RWPE2 (cell line): ENCODE measurements at regions not wholly inside any gene's neighbourhood (a gene's known extent, or its start where the extent isn't known, plus 50 kb on each side); places are given as distances from the start of the nearest gene placed in this dataset.

Experiments used
- ATAC-seq: fragments of 200-7000 bp; cut with Tn5 transposase; 3 replicates; pipeline ENCODE4 v1.9.1; 2021; ENCODE audit warnings: low read depth
- DNase-seq: peaks from one replicate; pipeline ENCODE4 v3.0.0-alpha.2; 2020; ENCODE audit warnings: low spot score
- H3K27ac ChIP-seq: fragments of 450-650 bp; 2 replicates; pipeline ENCODE4 v1.5.1; 2017; ENCODE audit warnings: mild to moderate bottlenecking; ENCODE audit not compliant: poor library complexity, severe bottlenecking
- H3K27me3 ChIP-seq: fragments of 250-450 bp; sonication (Bioruptor Pico); 2 replicates; pipeline ENCODE4 v1.5.1; 2021; ENCODE audit warnings: mild to moderate bottlenecking, moderate library complexity; ENCODE audit not compliant: insufficient read depth, poor library complexity, severe bottlenecking
- H3K36me3 ChIP-seq: fragments of 250-450 bp; sonication (Bioruptor Pico); 2 replicates; pipeline ENCODE4 v1.5.1; 2020; ENCODE audit warnings: low read depth, mild to moderate bottlenecking, moderate library complexity
- H3K4me1 ChIP-seq: fragments of 250-450 bp; sonication (Bioruptor Pico); 2 replicates; pipeline ENCODE4 v1.5.1; 2021; ENCODE audit warnings: mild to moderate bottlenecking, moderate library complexity; ENCODE audit not compliant: insufficient read depth, poor library complexity, severe bottlenecking
- H3K4me3 ChIP-seq: fragments of 250-450 bp; sonication (Bioruptor Pico); 2 replicates; pipeline ENCODE4 v1.5.1; 2021; ENCODE audit warnings: mild to moderate bottlenecking, moderate library complexity; ENCODE audit not compliant: severe bottlenecking
- H3K9me3 ChIP-seq: fragments of 250-450 bp; sonication (Bioruptor Pico); 2 replicates; pipeline ENCODE4 v1.5.1; 2021; ENCODE audit warnings: mild to moderate bottlenecking, moderate library complexity; ENCODE audit not compliant: severe bottlenecking
- CTCF ChIP-seq: fragments of 450-650 bp; IDR thresholded peaks from one replicate; pipeline ENCODE4 v1.5.1; 2017; ENCODE audit warnings: mild to moderate bottlenecking, moderate library complexity; ENCODE audit not compliant: poor library complexity, severe bottlenecking

- Histone ChIP-seq H3K27me3 (no peaks in the 10 kb centered on the region), H3K9me3 (no peaks in the 10 kb centered on the region), H3K27ac (no peak overlapping the region), H3K36me3 (no peaks in the 10 kb centered on the region), H3K4me1 (no peaks in the 10 kb centered on the region), H3K4me3 (no peak overlapping the region)
- ATAC-seq = no peak
- TF ChIP-seq CTCF = no peak
- DNase-seq = no peak
These were observed 265.9 kb downstream of the GLRX3 start for GRCh38 chr10:130401860-130402765.

- no peaks in the 10 kb centered on the region for H3K9me3 ChIP-seq
- H3K4me3 ChIP-seq = no peak overlapping the region
- TF ChIP-seq CTCF = no peak
- H3K27ac ChIP-seq = no peak overlapping the region
- no peaks in the 10 kb centered on the region for H3K27me3 ChIP-seq
- DNase-seq (no peak), ATAC-seq (no peak)
- no peaks in the 10 kb centered on the region for H3K4me1 ChIP-seq
- no peaks in the 10 kb centered on the region for H3K36me3 ChIP-seq
These were observed 267.2 kb downstream of the GLRX3 start for GRCh38 chr10:130403153-130404075.

GRCh38 chr10:130404476-130405055, 268.4 kb downstream of the GLRX3 start:
- TF ChIP-seq CTCF = no peak
- no peak for ATAC-seq
- Histone ChIP-seq H3K4me3 (no peak overlapping the region), H3K36me3 (no peaks in the 10 kb centered on the region), H3K27me3 (no peaks in the 10 kb centered on the region), H3K27ac (no peak overlapping the region), H3K9me3 (no peaks in the 10 kb centered on the region), H3K4me1 (no peaks in the 10 kb centered on the region)
- DNase-seq = no peak

GRCh38 chr10:130407052-130407451, 270.9 kb downstream of the GLRX3 start:
- Histone ChIP-seq H3K4me1 (no peaks in the 10 kb centered on the region), H3K27ac (no peak overlapping the region), H3K9me3 (no peaks in the 10 kb centered on the region), H3K27me3 (no peaks in the 10 kb centered on the region), H3K36me3 (no peaks in the 10 kb centered on the region), H3K4me3 (no peak overlapping the region)
- no peak for DNase-seq
- TF ChIP-seq CTCF = no peak
- ATAC-seq = no peak
